H1 (cell line): ENCODE measurements at regions not wholly inside any gene's neighbourhood (a gene's known extent, or its start where the extent isn't known, plus 50 kb on each side); places are given as distances from the start of the nearest gene placed in this dataset.

ENCODE experiments used
- CTCF ChIA-PET: fragments of 300-600 bp; sonication (Branson Sonifier 250); formaldehyde crosslinking; loops from one replicate; lab custom pipeline; 2021; ENCODE audit not compliant: partially characterized antibody; lab: Charles Lee
- POLR2A ChIA-PET: fragments of 300-600 bp; sonication (Branson Sonifier 250); formaldehyde crosslinking; loops from one replicate; lab custom pipeline; 2021; ENCODE audit warnings: inconsistent platforms; ENCODE audit not compliant: partially characterized antibody; lab: Charles Lee
- DNase-seq, 2 experiments: peaks; one replicate each; pipeline versions ENCODE4 v3.0.0 to v3.0.0-alpha.2; 2010 to 2022; ENCODE audit warnings: low spot score in 2 of 2, low read depth in 1 of 2, mixed read lengths in 1 of 2
- FAIRE-seq: peaks from 2 replicates; lab custom pipeline; 2011; peaks lifted over from hg19 to GRCh38; lab: Jason Lieb, UNC
- H2AFZ ChIP-seq: 2 replicates; pipeline ENCODE4 v1.8.1; 2012; ENCODE audit warnings: low read length, inconsistent platforms
- H2AK5ac ChIP-seq: 2 replicates; pipeline ENCODE4 v1.6.1; 2013; ENCODE audit warnings: low read depth, low read length
- H2BK120ac ChIP-seq: replicated peaks from 2 replicates; pipeline ENCODE3; 2013; ENCODE audit warnings: low read depth, low read length, inconsistent platforms
- H2BK12ac ChIP-seq: 2 replicates; pipeline ENCODE4 v1.6.1; 2013; ENCODE audit warnings: low read depth, low read length
- H2BK15ac ChIP-seq: 2 replicates; pipeline ENCODE4 v1.6.1; 2013; ENCODE audit warnings: low read length
- H2BK20ac ChIP-seq: 2 replicates; pipeline ENCODE4 v1.6.1; 2013; ENCODE audit warnings: low read length
- H2BK5ac ChIP-seq: 2 replicates; pipeline ENCODE4 v1.6.1; 2013; ENCODE audit warnings: low read depth, low read length
- H3K14ac ChIP-seq: 2 replicates; pipeline ENCODE4 v1.6.1; 2013; ENCODE audit warnings: inconsistent platforms; ENCODE audit not compliant: insufficient read length
- H3K18ac ChIP-seq: 2 replicates; pipeline ENCODE4 v1.6.1; 2013; ENCODE audit warnings: low read length; ENCODE audit errors: extremely low read depth
- H3K23ac ChIP-seq: 2 replicates; pipeline ENCODE4 v1.6.1; 2013; ENCODE audit warnings: inconsistent platforms; ENCODE audit not compliant: insufficient read length
- H3K23me2 ChIP-seq: 2 replicates; pipeline ENCODE4 v1.6.1; 2013; ENCODE audit warnings: low read depth, low read length
- H3K27ac ChIP-seq: 2 replicates; pipeline ENCODE4 v1.6.1; 2011; ENCODE audit warnings: low read depth, low read length, inconsistent platforms
- H3K27me3 ChIP-seq, 4 experiments: replicated peaks in 1 of 4; 1 replicate in 1 of 4; 2 replicates in 3 of 4; pipeline versions ENCODE4 v1.6.1 to v1.8.1; 2011 to 2013; ENCODE audit warnings: low read length in 3 of 4, mild to moderate bottlenecking in 3 of 4, inconsistent platforms in 2 of 4, mixed read lengths in 2 of 4, moderate library complexity in 1 of 4; ENCODE audit not compliant: control insufficient read depth in 3 of 4, insufficient read depth in 3 of 4; ENCODE audit errors: extremely low read depth in 1 of 4
- H3K36me3 ChIP-seq, 4 experiments: 2 replicates each; pipeline versions ENCODE4 v1.6.1 to v1.8.1; 2011 to 2013; ENCODE audit warnings: mild to moderate bottlenecking in 4 of 4, low read length in 3 of 4, moderate library complexity in 2 of 4, control low read depth in 1 of 4, inconsistent platforms in 1 of 4; ENCODE audit not compliant: insufficient read depth in 4 of 4, control insufficient read depth in 2 of 4
- H3K4ac ChIP-seq: replicated peaks from 2 replicates; pipeline ENCODE3; 2013; ENCODE audit warnings: low read length, low read depth, mixed read lengths, inconsistent platforms; ENCODE audit not compliant: insufficient read length
- H3K4me1 ChIP-seq, 4 experiments: replicated peaks in 1 of 4; 1 replicate in 1 of 4; 2 replicates in 3 of 4; pipeline versions ENCODE4 v1.6.1 to v1.8.1; 2011 to 2013; ENCODE audit warnings: low read length in 3 of 4, inconsistent platforms in 2 of 4, mixed read lengths in 1 of 4; ENCODE audit not compliant: insufficient read depth in 4 of 4, control insufficient read depth in 3 of 4
- H3K4me2 ChIP-seq, 2 experiments: 2 replicates each; pipeline versions ENCODE4 v1.6.1 to v1.8.1; 2011 to 2013; ENCODE audit warnings: low read depth in 2 of 2, low read length in 2 of 2, control low read depth in 1 of 2, inconsistent platforms in 1 of 2, mild to moderate bottlenecking in 1 of 2; ENCODE audit not compliant: insufficient read depth in 1 of 2
- H3K4me3 ChIP-seq, 4 experiments: fragments of 200-600, 300-600 bp in 1 of 4; sonication (generic), shearing (Covaris generic), sonication (Bioruptor Twin) in 1 of 4; 2 replicates each; pipeline versions ENCODE4 v1.5.1 to v1.8.1; 2011 to 2016; ENCODE audit warnings: low read length in 4 of 4, low read depth in 3 of 4, control low read depth in 2 of 4, inconsistent platforms in 2 of 4, mild to moderate bottlenecking in 2 of 4, mixed read lengths in 1 of 4, moderate library complexity in 1 of 4; ENCODE audit not compliant: insufficient read depth in 2 of 4; ENCODE audit errors: extremely low read depth in 1 of 4
- H3K56ac ChIP-seq: replicated peaks from 2 replicates; pipeline ENCODE3; 2013; ENCODE audit warnings: low read depth, mild to moderate bottlenecking, mixed read lengths, low read length, inconsistent platforms; ENCODE audit not compliant: insufficient read length
- H3K79me1 ChIP-seq: 2 replicates; pipeline ENCODE4 v1.6.1; 2013; ENCODE audit warnings: low read depth, low read length, control low read depth
- H3K79me2 ChIP-seq, 2 experiments: 2 replicates each; pipeline versions ENCODE4 v1.6.1 to v1.8.1; 2012 to 2013; ENCODE audit warnings: low read length in 2 of 2, mild to moderate bottlenecking in 2 of 2, inconsistent platforms in 1 of 2; ENCODE audit not compliant: insufficient read depth in 2 of 2, control insufficient read depth in 1 of 2
- H3K9ac ChIP-seq, 4 experiments: replicated peaks in 1 of 4; 1 replicate in 1 of 4; 2 replicates in 3 of 4; pipeline versions ENCODE4 v1.6.1 to v1.8.1; 2011 to 2013; ENCODE audit warnings: low read depth in 3 of 4, low read length in 3 of 4, control low read depth in 2 of 4, mild to moderate bottlenecking in 2 of 4, moderate library complexity in 2 of 4, inconsistent platforms in 1 of 4; ENCODE audit errors: extremely low read depth in 1 of 4
- H3K9me3 ChIP-seq, 2 experiments: 2 replicates each; pipeline versions ENCODE4 v1.6.1 to v1.8.1; 2012 to 2013; ENCODE audit warnings: mild to moderate bottlenecking in 2 of 2, moderate library complexity in 2 of 2, control low read depth in 1 of 2, inconsistent platforms in 1 of 2, low read depth in 1 of 2, low read length in 1 of 2, mixed read lengths in 1 of 2; ENCODE audit not compliant: insufficient read depth in 2 of 2
- H4K20me1 ChIP-seq, 2 experiments: replicated peaks in 1 of 2; 2 replicates each; pipeline versions ENCODE3 to v1.8.1; 2011 to 2013; ENCODE audit warnings: inconsistent platforms in 2 of 2, low read length in 2 of 2, mild to moderate bottlenecking in 1 of 2; ENCODE audit not compliant: insufficient read depth in 2 of 2, control insufficient read depth in 1 of 2
- H4K5ac ChIP-seq: 2 replicates; pipeline ENCODE4 v1.6.1; 2013; ENCODE audit warnings: low read length, low read depth, mixed read lengths, inconsistent platforms; ENCODE audit not compliant: insufficient read length
- H4K8ac ChIP-seq: 2 replicates; pipeline ENCODE4 v1.8.0; 2013; ENCODE audit warnings: mild to moderate bottlenecking, moderate library complexity, low read length, inconsistent platforms; ENCODE audit not compliant: insufficient read depth; ENCODE audit errors: extremely low read depth
- H4K91ac ChIP-seq: replicated peaks from 2 replicates; pipeline ENCODE3; 2013; ENCODE audit warnings: low read length, mixed read lengths, inconsistent platforms; ENCODE audit not compliant: insufficient read length
- HDAC6 ChIP-seq: IDR thresholded peaks from one replicate; pipeline ENCODE4 v1.7.1; 2012; ENCODE audit warnings: low read depth, mild to moderate bottlenecking, inconsistent platforms, low read length, moderate library complexity
- RNF2 ChIP-seq: fragments of 200-900, 300-1000 bp; sonication (generic); IDR thresholded peaks from 2 replicates; pipeline ENCODE4 v1.7.1; 2016; ENCODE audit warnings: borderline replicate concordance, low read depth, mild to moderate bottlenecking, antibody characterized with exemption, low read length; ENCODE audit not compliant: poor library complexity, severe bottlenecking; ENCODE audit errors: missing control alignments
- SRF ChIP-seq: IDR thresholded peaks from 2 replicates; pipeline ENCODE4 v1.6.1; 2011; ENCODE audit warnings: mild to moderate bottlenecking, low read depth, low read length, moderate library complexity
- TEAD4 ChIP-seq: IDR thresholded peaks from 2 replicates; pipeline ENCODE4 v1.6.1; 2012; ENCODE audit warnings: low read depth, low read length, inconsistent platforms, mixed read lengths
- WGBS, 2 experiments: shearing (Covaris generic) in 1 of 2; methylation state at CpG; one replicate each; pipeline versions ENCODE4 v1.1.6 to v1.1.7; 2013 to 2015; ENCODE audit warnings: low lambda C conversion rate in 2 of 2, mixed read lengths in 2 of 2, inconsistent platforms in 1 of 2, low coverage in 1 of 2, missing lambda C conversion rate in 1 of 2; ENCODE audit not compliant: insufficient replicate concordance in 2 of 2, insufficient coverage in 1 of 2, insufficient read length in 1 of 2; ENCODE audit errors: extremely low coverage in 1 of 2, missing lambda C conversion rate in 1 of 2; 5-methylcytosine and 5-hydroxymethylcytosine counted together
- TF ChIP-seq, protein P1 (sequence below): IDR thresholded peaks from 2 replicates; pipeline ENCODE4 v1.6.1; 2012; ENCODE audit warnings: inconsistent platforms
- TF ChIP-seq, protein P2 (sequence below), 3 experiments: IDR thresholded peaks; 1 replicate in 2 of 3; 2 replicates in 1 of 3; pipeline versions ENCODE4 v1.5.1 to v1.6.1; 2011; ENCODE audit warnings: low read length in 3 of 3, mild to moderate bottlenecking in 3 of 3, inconsistent platforms in 2 of 3, low read depth in 1 of 3, moderate library complexity in 1 of 3; ENCODE audit not compliant: insufficient read depth in 1 of 3; ENCODE audit errors: control extremely low read depth in 1 of 3

DNA sequence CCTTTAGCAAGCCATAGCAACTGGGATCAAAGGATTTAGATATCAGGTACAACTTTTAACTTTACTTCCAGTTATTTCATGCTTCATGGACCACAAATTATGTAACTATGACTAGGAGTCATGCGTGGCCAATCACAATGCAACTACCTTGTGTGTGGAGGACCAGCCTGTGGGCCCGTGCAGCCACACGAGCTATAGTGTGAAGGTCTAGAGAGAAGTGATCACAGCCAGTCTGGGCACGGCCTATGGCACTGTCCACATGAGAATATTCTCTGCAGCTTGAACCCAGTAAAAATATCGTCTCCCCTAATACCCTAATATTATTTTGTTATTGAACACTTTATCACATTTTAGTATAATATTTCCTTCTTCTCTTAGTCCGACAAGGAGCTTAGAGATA lies 464.9 kb upstream of the MIR17HG start:
- FAIRE-seq (no peak), DNase-seq (no peak)
- H2BK120ac ChIP-seq = no peak overlapping the region
- no peak overlapping the region for H3K27ac ChIP-seq
- H2AFZ ChIP-seq = 0 out of 2 replicates have a peak overlapping the region, but pooled peaks have one; percentile 44
- no peak overlapping the region for H3K18ac ChIP-seq
- H3K23me2 ChIP-seq = no peaks in the 10 kb centered on the region
- no peak overlapping the region for H3K9ac ChIP-seq
- H3K79me1 ChIP-seq = no peaks in the 10 kb centered on the region
- no peak overlapping the region for H4K5ac ChIP-seq
- H2BK15ac ChIP-seq = no peak overlapping the region
- no peaks in the 10 kb centered on the region for H4K20me1 ChIP-seq
- no peak overlapping the region for H4K8ac ChIP-seq
- ChIA-PET POLR2A (no interaction called here), CTCF (interaction anchor here (0.6 to 1.5 kb wide), 6 partner anchors 8 to 301 kb away, joined by 3 to 5 read pairs (median 4); no protein-coding TSS in a partner anchor)
- 93% methylated on average over 6 of the region's 6 CpGs; no CpG with 5 or more reads in 1 of the 2 experiments for WGBS, 2 experiments
- H3K27me3 ChIP-seq = no peaks in the 10 kb centered on the region
- H3K9me3 ChIP-seq = no peaks in the 10 kb centered on the region
- no peaks in the 10 kb centered on the region for H3K4me1 ChIP-seq
- no peak overlapping the region for H2BK12ac ChIP-seq
- H2BK20ac ChIP-seq = no peak overlapping the region
- H2BK5ac ChIP-seq = no peak overlapping the region
- H2AK5ac ChIP-seq = no peak overlapping the region
- no peaks in the 10 kb centered on the region for H3K36me3 ChIP-seq
- no peak overlapping the region for H3K4ac ChIP-seq
- H3K4me3 ChIP-seq = no peak overlapping the region
- no peak overlapping the region for H3K4me2 ChIP-seq
- H4K91ac ChIP-seq = no peak overlapping the region
- H3K23ac ChIP-seq = no peak overlapping the region
- no peaks in the 10 kb centered on the region for H3K79me2 ChIP-seq
- no peak overlapping the region for H3K14ac ChIP-seq
- H3K56ac ChIP-seq = no peak overlapping the region
- TF ChIP-seq, protein P1, sequence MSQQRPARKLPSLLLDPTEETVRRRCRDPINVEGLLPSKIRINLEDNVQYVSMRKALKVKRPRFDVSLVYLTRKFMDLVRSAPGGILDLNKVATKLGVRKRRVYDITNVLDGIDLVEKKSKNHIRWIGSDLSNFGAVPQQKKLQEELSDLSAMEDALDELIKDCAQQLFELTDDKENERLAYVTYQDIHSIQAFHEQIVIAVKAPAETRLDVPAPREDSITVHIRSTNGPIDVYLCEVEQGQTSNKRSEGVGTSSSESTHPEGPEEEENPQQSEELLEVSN = no peak
- no peak for TF ChIP-seq HDAC6
- TF ChIP-seq SRF = no peak
- no peak for TF ChIP-seq TEAD4
- TF ChIP-seq, protein P2, sequence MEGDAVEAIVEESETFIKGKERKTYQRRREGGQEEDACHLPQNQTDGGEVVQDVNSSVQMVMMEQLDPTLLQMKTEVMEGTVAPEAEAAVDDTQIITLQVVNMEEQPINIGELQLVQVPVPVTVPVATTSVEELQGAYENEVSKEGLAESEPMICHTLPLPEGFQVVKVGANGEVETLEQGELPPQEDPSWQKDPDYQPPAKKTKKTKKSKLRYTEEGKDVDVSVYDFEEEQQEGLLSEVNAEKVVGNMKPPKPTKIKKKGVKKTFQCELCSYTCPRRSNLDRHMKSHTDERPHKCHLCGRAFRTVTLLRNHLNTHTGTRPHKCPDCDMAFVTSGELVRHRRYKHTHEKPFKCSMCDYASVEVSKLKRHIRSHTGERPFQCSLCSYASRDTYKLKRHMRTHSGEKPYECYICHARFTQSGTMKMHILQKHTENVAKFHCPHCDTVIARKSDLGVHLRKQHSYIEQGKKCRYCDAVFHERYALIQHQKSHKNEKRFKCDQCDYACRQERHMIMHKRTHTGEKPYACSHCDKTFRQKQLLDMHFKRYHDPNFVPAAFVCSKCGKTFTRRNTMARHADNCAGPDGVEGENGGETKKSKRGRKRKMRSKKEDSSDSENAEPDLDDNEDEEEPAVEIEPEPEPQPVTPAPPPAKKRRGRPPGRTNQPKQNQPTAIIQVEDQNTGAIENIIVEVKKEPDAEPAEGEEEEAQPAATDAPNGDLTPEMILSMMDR (IDR thresholded peaks at IDR 0.05; ENCODE audit: control extremely low read depth in 1 of 3, insufficient read depth in 1 of 3, low read depth in 1 of 3, low read length in 3 of 3) = no peak
- no peak for TF ChIP-seq RNF2
